ENCODE measurements at regions not wholly inside any gene's neighbourhood (a gene's known extent, or its start where the extent isn't known, plus 50 kb on each side); places are given as distances from the start of the nearest gene placed in this dataset.
"Not testable (repeated sequence)": the region's sequence is repeated elsewhere in the genome, so short reads cannot be mapped to it uniquely, and the experiment has no call there.

GRCh38 chr3:178343433-178344038 is 192.7 kb upstream of the KCNMB2 start:
- DNase-seq: no peak

DNA sequence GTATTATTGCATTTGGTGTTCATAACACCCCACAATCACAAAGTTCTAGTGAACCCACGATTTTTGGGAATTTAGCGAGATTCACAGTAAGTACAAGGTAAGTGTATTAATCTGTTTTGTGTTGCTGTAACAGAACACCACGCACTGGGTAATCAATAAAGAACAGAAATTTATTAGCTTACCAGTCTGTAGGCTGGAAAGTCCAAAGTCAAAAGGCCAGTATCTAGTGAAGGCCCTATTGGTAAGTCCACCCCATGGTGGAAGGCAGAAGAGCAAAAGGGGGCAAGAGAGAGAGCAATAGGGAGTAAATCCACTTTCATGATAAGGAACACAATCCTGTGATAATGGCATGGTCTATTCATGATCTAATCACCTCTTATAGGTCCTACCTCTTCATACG is 190.3 kb upstream of the KCNMB2 start:
- no peak for DNase-seq

GRCh38 chr3:178348561-178349217 is 187.5 kb upstream of the KCNMB2 start:
- not testable (repeated sequence) for DNase-seq

DNA sequence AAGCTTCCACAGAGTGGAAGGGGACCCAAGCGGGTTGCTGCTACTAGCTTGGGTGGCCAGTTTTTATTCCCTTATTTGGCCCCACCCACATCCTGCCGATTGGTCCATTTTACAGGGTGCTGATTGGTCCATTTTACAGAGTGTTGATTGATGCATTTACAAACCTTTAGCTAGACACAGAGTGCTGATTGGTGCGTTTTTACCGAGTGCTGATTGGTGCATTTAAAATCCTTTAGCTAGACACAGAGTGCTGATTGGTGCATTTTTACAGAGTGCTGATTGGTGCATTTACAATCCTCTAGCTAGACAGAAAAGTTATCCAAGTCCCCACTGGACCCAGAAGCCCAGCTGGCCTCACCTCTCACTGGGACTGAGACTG is 187.0 kb upstream of the KCNMB2 start:
- DNase-seq: not testable (repeated sequence)

- DNase-seq: no peak
Observed at GRCh38 chr3:178350763-178351162, 185.5 kb upstream of the KCNMB2 start.

- DNase-seq: no peak
Observed at GRCh38 chr3:178352326-178353005, 183.8 kb upstream of the KCNMB2 start.

DNA sequence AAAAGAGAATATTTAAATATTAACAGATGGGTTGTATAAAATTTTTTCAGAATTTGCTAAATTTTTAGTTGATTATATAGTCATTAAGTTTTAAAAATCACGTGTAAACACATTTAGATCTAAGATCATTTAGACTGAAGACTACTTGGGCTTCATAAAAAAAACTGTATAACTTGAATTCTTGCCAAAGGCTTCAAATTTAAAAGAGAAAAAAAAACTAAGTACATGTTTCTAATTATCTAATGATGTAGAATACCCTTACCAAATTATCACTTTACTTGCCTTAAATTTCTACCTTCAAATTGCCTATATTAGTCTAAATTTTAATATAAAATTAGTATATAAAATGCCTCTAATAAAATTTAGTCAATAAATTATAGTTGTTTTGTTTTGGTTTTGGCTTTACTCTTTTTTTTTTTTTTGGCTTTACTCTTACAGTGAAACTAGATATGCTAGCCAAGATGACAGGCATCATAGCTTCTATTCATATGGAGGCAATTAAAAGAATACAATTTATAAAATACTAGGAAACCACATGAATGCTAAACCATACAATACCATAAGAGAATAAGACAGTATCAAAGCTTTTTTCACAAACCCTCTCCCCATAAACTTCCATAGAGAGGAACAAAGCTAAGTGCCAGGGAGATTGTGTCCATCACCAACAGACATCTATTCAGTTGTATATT is 183.1 kb upstream of the KCNMB2 start:
- no peak for DNase-seq

GRCh38 chr3:178359728-178360127 is 176.5 kb upstream of the KCNMB2 start:
- no peak for DNase-seq

GRCh38 chr3:178363048-178363447 is 173.2 kb upstream of the KCNMB2 start:
- DNase-seq: not testable (repeated sequence)

DNA sequence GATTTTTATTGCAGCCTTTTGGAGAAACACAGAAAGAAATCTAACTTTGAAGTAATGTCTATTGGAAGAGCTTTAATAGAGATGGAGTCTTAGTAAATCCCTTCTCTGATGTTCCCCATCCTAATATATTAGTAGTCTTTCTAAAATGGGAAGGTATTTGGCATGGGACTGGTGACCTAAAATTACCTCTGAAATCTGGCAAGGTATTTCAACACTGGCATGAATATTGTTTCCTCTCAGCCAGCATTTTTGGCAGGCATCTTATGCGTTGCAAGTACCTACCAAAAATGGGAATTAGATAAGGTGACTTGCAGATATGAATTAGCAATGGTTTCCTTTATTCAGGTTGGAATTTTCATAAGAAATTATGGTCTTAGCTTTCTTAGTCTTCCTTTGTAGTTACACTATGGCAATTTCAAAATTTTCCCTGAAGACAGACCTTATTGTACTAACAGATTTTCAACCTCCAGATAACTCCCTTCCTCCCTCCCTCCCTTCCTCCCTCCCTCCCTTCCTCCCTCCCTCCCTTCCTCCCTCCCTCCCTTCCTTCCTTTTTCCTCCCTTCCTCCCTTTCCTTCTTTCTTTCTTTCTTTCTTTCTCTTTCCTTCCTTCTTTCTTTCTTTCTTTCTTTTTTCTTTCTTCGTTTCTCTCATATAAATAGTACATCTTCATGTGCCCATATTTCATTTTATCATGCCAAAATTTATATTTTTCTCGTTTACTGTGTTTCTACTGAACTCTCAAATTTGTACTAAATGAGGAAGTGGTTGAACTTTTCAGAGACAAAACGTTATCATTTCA is 168.2 kb upstream of the KCNMB2 start:
- DNase-seq: no peak

GRCh38 chr3:178369006-178369405 is 167.2 kb upstream of the KCNMB2 start:
- no peak for DNase-seq

GRCh38 chr3:178369811-178370210 is 166.4 kb upstream of the KCNMB2 start:
- no peak for DNase-seq

DNA sequence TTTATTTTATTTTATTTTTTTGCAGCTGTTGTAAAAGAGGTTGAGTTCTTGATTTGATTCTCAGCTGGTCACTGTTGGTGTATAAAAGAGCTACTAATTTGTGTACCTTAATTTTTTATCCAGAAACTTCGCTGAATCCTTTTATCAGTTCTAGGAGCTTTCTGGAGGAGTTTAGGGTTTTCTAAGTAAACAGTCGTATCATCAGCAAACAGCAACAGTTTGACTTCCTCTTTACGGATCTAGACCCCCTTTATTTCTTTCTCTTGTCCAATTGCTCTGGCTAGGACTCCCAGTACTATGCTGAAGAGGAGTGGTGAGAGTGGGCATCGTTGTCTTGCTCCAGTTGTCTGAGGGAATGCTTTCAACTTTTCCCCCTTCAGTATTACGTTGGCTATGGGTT is 165.8 kb upstream of the KCNMB2 start:
- DNase-seq: no peak

DNA sequence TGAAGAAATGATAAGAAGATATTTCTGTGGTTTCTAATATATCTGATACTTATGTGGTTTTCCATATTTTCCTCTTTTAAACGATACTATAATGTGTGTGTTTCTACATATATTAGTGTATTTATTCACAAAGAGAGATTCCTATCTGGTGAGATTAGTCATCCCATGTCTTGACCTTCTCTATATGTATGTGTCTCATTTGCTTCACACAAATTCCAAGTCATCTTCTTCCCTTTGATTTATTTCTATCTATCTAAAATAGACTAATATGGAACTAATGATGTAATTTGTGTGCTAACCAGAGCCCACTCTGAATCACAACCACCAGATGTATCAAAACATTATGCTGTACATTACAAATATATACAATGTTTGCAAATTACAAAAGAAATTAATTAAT is 154.7 kb upstream of the KCNMB2 start:
- no peak for DNase-seq

DNA sequence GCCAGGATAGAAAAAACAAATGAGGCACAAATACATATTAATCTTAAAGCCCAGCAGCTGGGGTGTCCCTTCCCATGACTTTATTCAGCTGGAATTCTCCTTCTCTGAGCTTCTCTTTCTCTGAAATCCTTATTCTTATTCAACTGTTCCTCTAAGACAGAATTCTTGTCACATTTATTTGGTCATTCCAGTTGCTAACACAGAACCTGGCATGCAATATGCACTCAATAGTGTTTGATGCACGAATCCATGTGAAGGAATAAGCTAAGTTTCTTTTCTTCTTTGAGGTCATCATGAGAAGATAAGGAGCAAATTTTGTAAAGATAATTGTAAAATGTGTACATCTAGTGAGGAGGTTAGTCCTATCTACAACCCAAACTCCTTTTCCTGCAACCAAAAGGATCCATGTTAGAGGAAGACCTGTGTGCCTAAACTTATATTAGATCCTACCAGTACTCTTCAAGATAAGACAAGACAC is 154.2 kb upstream of the KCNMB2 start:
- no peak for DNase-seq

- DNase-seq: no peak
Observed at GRCh38 chr3:178382449-178383061, 153.7 kb upstream of the KCNMB2 start.

GRCh38 chr3:178384321-178385230 is 151.7 kb upstream of the KCNMB2 start:
- no peak for DNase-seq

DNA sequence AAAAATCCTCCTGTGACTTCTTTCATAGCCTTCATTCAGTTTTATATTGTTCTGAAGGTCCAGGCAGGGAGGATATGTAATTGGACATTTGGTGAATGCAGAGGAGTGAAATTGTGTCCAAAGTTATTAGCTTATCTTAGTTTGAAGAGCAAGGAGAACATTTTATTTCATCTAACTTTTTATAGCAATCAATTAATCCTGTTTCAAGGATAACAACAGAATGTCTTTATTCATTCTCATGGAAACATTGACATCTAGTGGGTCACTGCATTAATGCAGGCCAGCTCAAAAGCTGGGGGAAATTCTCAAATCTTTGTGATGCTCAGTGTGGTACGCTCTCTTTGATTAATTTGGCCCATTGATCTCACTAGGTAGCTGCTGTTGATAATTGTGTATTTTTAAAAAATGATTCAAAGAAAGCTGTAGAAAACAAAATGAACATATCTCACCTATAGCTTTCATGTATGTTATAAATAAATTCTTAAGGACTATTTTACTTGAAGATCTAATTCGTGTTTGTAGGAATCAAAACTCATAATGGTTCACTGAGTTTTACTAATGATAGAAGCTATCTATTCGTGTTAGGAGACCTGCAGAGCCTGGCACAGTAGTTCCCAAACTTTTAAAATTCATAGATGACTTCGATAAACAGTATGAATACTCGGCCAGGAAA is 150.8 kb upstream of the KCNMB2 start:
- peak; percentile 14 to 21 for DNase-seq

DNA sequence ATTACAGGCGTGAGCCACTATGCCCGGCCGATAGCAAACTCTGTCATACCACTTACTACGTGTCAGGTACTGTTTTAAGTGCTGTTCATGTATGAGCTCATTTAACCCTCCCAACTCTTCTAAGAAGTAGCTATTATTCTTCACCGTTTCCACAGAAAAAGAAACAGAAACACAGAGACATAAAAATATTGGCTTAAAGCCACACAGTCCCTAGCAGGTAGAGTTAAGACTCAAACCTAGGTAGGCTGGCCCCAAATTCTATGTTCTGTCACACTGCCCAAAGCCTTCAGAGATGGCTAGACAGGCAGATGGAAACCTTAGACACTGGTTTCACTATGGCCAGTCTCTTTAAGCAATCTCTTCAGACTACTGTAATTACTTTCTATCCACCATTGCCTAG is 149.8 kb upstream of the KCNMB2 start:
- no peak for DNase-seq

- DNase-seq: no peak
Observed at GRCh38 chr3:178386880-178387279, 149.4 kb upstream of the KCNMB2 start.

DNA sequence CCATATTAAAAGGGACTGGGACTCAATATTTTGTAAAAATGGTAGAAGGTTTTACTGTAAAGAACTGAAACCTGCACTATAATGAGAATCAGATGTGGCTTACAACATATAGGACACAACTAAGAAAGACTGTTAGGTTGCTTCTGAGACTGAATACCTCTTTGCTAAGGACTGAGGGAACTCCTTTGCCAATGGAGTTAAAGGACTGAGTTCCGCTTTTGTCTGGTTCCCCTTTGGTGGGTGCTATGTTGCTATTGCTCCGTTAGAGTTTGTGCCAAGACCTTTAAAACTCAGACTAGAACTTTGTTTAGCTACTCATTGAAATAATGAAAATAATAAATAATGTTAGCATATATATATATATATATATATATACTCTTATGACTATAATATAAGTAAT is 147.8 kb upstream of the KCNMB2 start:
- no peak for DNase-seq
